Adipocyte (in vitro differentiated cells): ENCODE measurements at regions not wholly inside any gene's neighbourhood (a gene's known extent, or its start where the extent isn't known, plus 50 kb on each side); places are given as distances from the start of the nearest gene placed in this dataset.

ENCODE experiments used
- DNase-seq: peaks from one replicate; pipeline ENCODE4 v3.0.0-alpha.2; 2015; ENCODE audit warnings: low read depth
- H3K27me3 ChIP-seq: replicated peaks from 2 replicates; pipeline ENCODE4 v1.7.0; 2013; ENCODE audit warnings: mild to moderate bottlenecking, low read length, moderate library complexity; ENCODE audit not compliant: control insufficient read depth, insufficient read depth
- H3K36me3 ChIP-seq: 2 replicates; pipeline ENCODE4 v1.7.0; 2013; ENCODE audit warnings: low read length, mild to moderate bottlenecking, moderate library complexity; ENCODE audit not compliant: control insufficient read depth, insufficient read depth, severe bottlenecking
- H3K4me1 ChIP-seq: 2 replicates; pipeline ENCODE4 v1.7.0; 2013; ENCODE audit warnings: mild to moderate bottlenecking, low read length, moderate library complexity; ENCODE audit not compliant: control insufficient read depth, insufficient read depth
- H3K4me3 ChIP-seq: 2 replicates; pipeline ENCODE4 v1.7.0; 2013; ENCODE audit warnings: mild to moderate bottlenecking, low read length, moderate library complexity
- H3K9ac ChIP-seq: 2 replicates; pipeline ENCODE4 v1.7.0; 2013; ENCODE audit warnings: mild to moderate bottlenecking, low read length, moderate library complexity
- H3K9me3 ChIP-seq: 2 replicates; pipeline ENCODE4 v1.7.0; 2013; ENCODE audit warnings: mild to moderate bottlenecking, low read length, moderate library complexity; ENCODE audit not compliant: control insufficient read depth

GRCh38 chr18:29250843-29251242 lies 1073.9 kb upstream of the CDH2 start:
- no peaks in the 10 kb centered on the region for H3K4me1 ChIP-seq
- H3K27me3 ChIP-seq: no peaks in the 10 kb centered on the region
- no peaks in the 10 kb centered on the region for H3K36me3 ChIP-seq
- H3K9ac ChIP-seq: no peak overlapping the region
- H3K9me3 ChIP-seq: no peaks in the 10 kb centered on the region
- no peak for DNase-seq
- H3K4me3 ChIP-seq: no peak overlapping the region

GRCh38 chr18:29250259-29250658 lies 1073.3 kb upstream of the CDH2 start:
- H3K4me1 ChIP-seq: no peaks in the 10 kb centered on the region
- no peaks in the 10 kb centered on the region for H3K9me3 ChIP-seq
- H3K36me3 ChIP-seq: no peaks in the 10 kb centered on the region
- no peaks in the 10 kb centered on the region for H3K27me3 ChIP-seq
- no peak overlapping the region for H3K4me3 ChIP-seq
- DNase-seq: no peak
- no peak overlapping the region for H3K9ac ChIP-seq

GRCh38 chr18:29248805-29249204 lies 1071.9 kb upstream of the CDH2 start:
- DNase-seq: no peak
- H3K36me3 ChIP-seq: no peaks in the 10 kb centered on the region
- no peak overlapping the region for H3K9ac ChIP-seq
- H3K4me3 ChIP-seq: no peak overlapping the region
- H3K4me1 ChIP-seq: no peaks in the 10 kb centered on the region
- no peaks in the 10 kb centered on the region for H3K27me3 ChIP-seq
- no peaks in the 10 kb centered on the region for H3K9me3 ChIP-seq

- Histone ChIP-seq H3K4me1 (no peaks in the 10 kb centered on the region), H3K9ac (no peak overlapping the region), H3K9me3 (no peaks in the 10 kb centered on the region), H3K27me3 (no peaks in the 10 kb centered on the region), H3K4me3 (no peak overlapping the region), H3K36me3 (no peaks in the 10 kb centered on the region)
- DNase-seq: no peak
Observed at GRCh38 chr18:29241199-29241598, 1064.3 kb upstream of the CDH2 start.

- no peak for DNase-seq
- Histone ChIP-seq H3K4me1 (no peaks in the 10 kb centered on the region), H3K9me3 (peaks cover 16% of the 10 kb centered on the region), H3K36me3 (no peaks in the 10 kb centered on the region), H3K27me3 (no peaks in the 10 kb centered on the region), H3K9ac (no peak overlapping the region), H3K4me3 (no peak overlapping the region)
Observed at GRCh38 chr18:29234751-29235150, 1057.8 kb upstream of the CDH2 start.

GRCh38 chr18:29226213-29226612 lies 1049.3 kb upstream of the CDH2 start:
- H3K4me3 ChIP-seq: no peak overlapping the region
- DNase-seq: no peak
- no peaks in the 10 kb centered on the region for H3K36me3 ChIP-seq
- H3K27me3 ChIP-seq: no peaks in the 10 kb centered on the region
- H3K4me1 ChIP-seq: no peaks in the 10 kb centered on the region
- no peaks in the 10 kb centered on the region for H3K9me3 ChIP-seq
- H3K9ac ChIP-seq: no peak overlapping the region

- no peak for DNase-seq
- H3K9ac ChIP-seq: no peak overlapping the region
- no peaks in the 10 kb centered on the region for H3K27me3 ChIP-seq
- no peaks in the 10 kb centered on the region for H3K4me1 ChIP-seq
- H3K4me3 ChIP-seq: no peak overlapping the region
- H3K36me3 ChIP-seq: no peaks in the 10 kb centered on the region
- no peaks in the 10 kb centered on the region for H3K9me3 ChIP-seq
Observed at GRCh38 chr18:29225351-29225750, 1048.4 kb upstream of the CDH2 start.

- Histone ChIP-seq H3K4me3 (no peak overlapping the region), H3K27me3 (no peaks in the 10 kb centered on the region), H3K9ac (no peak overlapping the region), H3K9me3 (no peaks in the 10 kb centered on the region), H3K4me1 (peaks cover 9% of the 10 kb centered on the region), H3K36me3 (no peaks in the 10 kb centered on the region)
- no peak for DNase-seq
Observed at GRCh38 chr18:29218091-29218490, 1041.2 kb upstream of the CDH2 start.

- Histone ChIP-seq H3K9ac (no peak overlapping the region), H3K4me3 (no peak overlapping the region), H3K4me1 (peaks cover 9% of the 10 kb centered on the region), H3K36me3 (no peaks in the 10 kb centered on the region), H3K27me3 (no peaks in the 10 kb centered on the region), H3K9me3 (no peaks in the 10 kb centered on the region)
- no peak for DNase-seq
Observed at GRCh38 chr18:29217124-29217915, 1040.4 kb upstream of the CDH2 start.

GRCh38 chr18:29198834-29199233 lies 1021.9 kb upstream of the CDH2 start:
- no peaks in the 10 kb centered on the region for H3K27me3 ChIP-seq
- H3K9me3 ChIP-seq: no peaks in the 10 kb centered on the region
- no peak for DNase-seq
- no peaks in the 10 kb centered on the region for H3K36me3 ChIP-seq
- H3K9ac ChIP-seq: no peak overlapping the region
- no peaks in the 10 kb centered on the region for H3K4me1 ChIP-seq
- H3K4me3 ChIP-seq: no peak overlapping the region

GRCh38 chr18:29196307-29196706 lies 1019.4 kb upstream of the CDH2 start:
- H3K36me3 ChIP-seq: no peaks in the 10 kb centered on the region
- no peak overlapping the region for H3K9ac ChIP-seq
- no peak overlapping the region for H3K4me3 ChIP-seq
- H3K4me1 ChIP-seq: peaks cover 4% of the 10 kb centered on the region
- no peaks in the 10 kb centered on the region for H3K27me3 ChIP-seq
- H3K9me3 ChIP-seq: no peaks in the 10 kb centered on the region
- DNase-seq: no peak

- H3K9ac ChIP-seq: peak overlapping the region; percentile 12
- no peaks in the 10 kb centered on the region for H3K27me3 ChIP-seq
- no peaks in the 10 kb centered on the region for H3K9me3 ChIP-seq
- H3K4me3 ChIP-seq: peak overlapping the region; percentile 11
- no peaks in the 10 kb centered on the region for H3K36me3 ChIP-seq
- peaks cover 20% of the 10 kb centered on the region for H3K4me1 ChIP-seq
- DNase-seq: peak; percentile 28
Observed at GRCh38 chr18:29191263-29191662, 1014.3 kb upstream of the CDH2 start.
